Retinal pigment epithelial cell (primary cell): ENCODE measurements at regions not wholly inside any gene's neighbourhood (a gene's known extent, or its start where the extent isn't known, plus 50 kb on each side); places are given as distances from the start of the nearest gene placed in this dataset.

Experiments
- DNase-seq: peaks from one replicate; pipeline ENCODE4 v3.0.0-alpha.2; 2010; ENCODE audit warnings: low read depth
- H3K4me3 ChIP-seq: 2 replicates; pipeline ENCODE4 v1.5.1; 2011; ENCODE audit warnings: mild to moderate bottlenecking, low read length, control low read depth, moderate library complexity
- TF ChIP-seq, protein P1 (sequence below): conservative IDR thresholded peaks from 2 replicates; pipeline ENCODE4 v1.5.1; 2011; ENCODE audit warnings: low read depth, low read length, control low read depth, inconsistent platforms

- H3K4me3 ChIP-seq = no peak overlapping the region
- TF ChIP-seq, protein P1, sequence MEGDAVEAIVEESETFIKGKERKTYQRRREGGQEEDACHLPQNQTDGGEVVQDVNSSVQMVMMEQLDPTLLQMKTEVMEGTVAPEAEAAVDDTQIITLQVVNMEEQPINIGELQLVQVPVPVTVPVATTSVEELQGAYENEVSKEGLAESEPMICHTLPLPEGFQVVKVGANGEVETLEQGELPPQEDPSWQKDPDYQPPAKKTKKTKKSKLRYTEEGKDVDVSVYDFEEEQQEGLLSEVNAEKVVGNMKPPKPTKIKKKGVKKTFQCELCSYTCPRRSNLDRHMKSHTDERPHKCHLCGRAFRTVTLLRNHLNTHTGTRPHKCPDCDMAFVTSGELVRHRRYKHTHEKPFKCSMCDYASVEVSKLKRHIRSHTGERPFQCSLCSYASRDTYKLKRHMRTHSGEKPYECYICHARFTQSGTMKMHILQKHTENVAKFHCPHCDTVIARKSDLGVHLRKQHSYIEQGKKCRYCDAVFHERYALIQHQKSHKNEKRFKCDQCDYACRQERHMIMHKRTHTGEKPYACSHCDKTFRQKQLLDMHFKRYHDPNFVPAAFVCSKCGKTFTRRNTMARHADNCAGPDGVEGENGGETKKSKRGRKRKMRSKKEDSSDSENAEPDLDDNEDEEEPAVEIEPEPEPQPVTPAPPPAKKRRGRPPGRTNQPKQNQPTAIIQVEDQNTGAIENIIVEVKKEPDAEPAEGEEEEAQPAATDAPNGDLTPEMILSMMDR = no peak
- no peak for DNase-seq
These were observed 1672.6 kb upstream of the PCDH20 start for GRCh38 chr13:63088226-63088625.

DNA sequence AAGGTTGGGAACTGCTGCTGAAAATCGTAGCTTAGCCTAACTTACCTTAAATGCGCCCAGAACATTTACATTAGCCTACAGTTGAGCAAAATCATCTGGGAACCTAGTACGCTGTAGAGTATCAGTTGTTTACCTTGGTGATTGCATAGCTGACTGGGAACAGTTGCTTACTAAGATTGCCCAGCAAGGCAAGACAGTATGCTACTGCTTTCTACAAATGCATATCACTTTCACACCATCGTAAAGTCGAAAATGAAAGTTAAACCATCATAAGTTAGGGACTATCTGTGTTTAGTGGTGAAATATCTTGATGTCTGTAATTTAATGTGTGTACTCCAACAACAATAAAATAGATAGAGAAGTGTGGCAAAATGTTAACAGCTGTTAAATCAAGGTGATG is 1670.6 kb upstream of the PCDH20 start:
- no peak overlapping the region for H3K4me3 ChIP-seq
- no peak for DNase-seq
- TF ChIP-seq, protein P1 = no peak

GRCh38 chr13:63085851-63086250 is 1670.2 kb upstream of the PCDH20 start:
- no peak for DNase-seq
- no peak overlapping the region for H3K4me3 ChIP-seq
- TF ChIP-seq, protein P1 = no peak

DNA sequence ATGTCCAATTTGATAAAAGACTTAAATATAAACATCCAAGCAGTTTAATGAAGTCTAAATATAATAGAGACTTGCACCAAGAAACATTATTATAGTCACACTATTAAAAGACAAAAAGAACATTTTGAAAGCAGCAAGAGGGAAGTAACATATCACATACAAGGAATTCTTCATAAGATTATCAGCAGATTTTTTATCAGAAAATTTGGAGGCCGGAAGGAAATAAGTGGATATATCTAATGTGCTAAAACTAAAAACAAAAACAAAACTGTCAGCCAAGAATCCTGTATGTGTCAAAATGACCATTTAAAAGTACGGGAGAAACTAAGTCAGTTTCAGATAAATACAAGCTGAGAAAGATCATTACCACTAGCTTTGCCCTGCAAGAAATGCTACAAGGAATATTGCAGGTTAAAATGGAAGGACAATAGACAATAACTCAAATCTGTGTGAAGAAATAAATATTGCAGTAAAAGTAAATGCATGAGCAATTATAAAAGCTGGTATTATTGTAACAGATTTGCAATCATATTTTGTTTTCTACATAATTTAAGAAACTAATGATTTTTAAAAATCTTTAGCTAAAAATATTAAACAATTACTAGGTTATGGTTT is 1665.9 kb upstream of the PCDH20 start:
- TF ChIP-seq, protein P1 = no peak
- DNase-seq = no peak
- H3K4me3 ChIP-seq = no peak overlapping the region

GRCh38 chr13:63075126-63075525 is 1659.5 kb upstream of the PCDH20 start:
- TF ChIP-seq, protein P1 = no peak
- no peak for DNase-seq
- no peak overlapping the region for H3K4me3 ChIP-seq

DNA sequence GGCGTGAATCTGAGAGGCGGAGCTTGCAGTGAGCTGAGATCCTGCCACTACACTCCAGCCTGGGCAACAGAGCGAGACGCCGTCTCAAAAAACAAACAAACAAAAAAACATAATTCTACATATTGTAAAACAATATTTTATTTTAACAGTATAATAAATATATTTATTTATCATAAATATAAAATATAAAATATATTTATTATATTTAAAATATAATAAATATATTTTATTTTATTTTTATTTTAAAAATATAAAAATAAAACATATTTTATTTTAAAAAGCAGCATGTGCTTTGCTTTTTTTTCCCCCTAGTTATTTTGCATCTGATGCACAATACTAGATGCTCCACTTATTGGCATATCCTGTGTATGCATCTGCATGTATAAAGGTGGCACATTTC is 1634.6 kb upstream of the PCDH20 start:
- TF ChIP-seq, protein P1 = no peak
- H3K4me3 ChIP-seq = no peak overlapping the region
- DNase-seq = no peak

DNA sequence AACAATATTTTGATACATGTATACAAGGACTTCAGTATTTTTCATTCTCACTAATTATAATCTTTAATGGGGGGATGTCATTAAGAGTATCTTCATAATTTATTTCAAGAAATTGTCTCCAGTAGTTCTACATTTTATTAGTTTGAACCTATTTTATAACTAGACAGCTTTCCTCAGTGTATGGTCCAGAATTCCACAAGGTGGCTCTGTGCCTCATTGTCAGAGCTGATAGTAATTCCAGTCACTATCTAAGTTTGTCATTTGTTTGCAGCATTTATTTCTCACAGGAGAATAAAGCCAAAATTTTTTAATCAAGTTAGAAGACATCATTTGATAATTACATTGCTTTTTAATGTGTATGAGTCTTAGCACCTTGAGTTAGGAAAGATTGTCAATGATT is 1633.0 kb upstream of the PCDH20 start:
- TF ChIP-seq, protein P1 = peak; percentile 38
- H3K4me3 ChIP-seq = no peak overlapping the region
- no peak for DNase-seq
